CD4-positive, alpha-beta T cell treated with Interleukin-6 at 100 ng/mL for 8 hours (primary cell): ENCODE measurements at regions not wholly inside any gene's neighbourhood (a gene's known extent, or its start where the extent isn't known, plus 50 kb on each side); places are given as distances from the start of the nearest gene placed in this dataset.

ENCODE experiments used
- DNase-seq: peaks from one replicate; pipeline ENCODE4 v3.0.0-alpha.2; 2020; ENCODE audit warnings: mixed read lengths, low spot score

- DNase-seq = no peak
These were observed 222.5 kb upstream of the PRPS1L1 start for GRCh38 chr7:18250133-18250532.

GRCh38 chr7:18257711-18258110 lies 230.1 kb upstream of the PRPS1L1 start:
- no peak for DNase-seq

GRCh38 chr7:18262058-18262457 lies 233.5 kb upstream of the HDAC9 start:
- DNase-seq = no peak

GRCh38 chr7:18265611-18266281 lies 229.8 kb upstream of the HDAC9 start:
- DNase-seq = no peak

- DNase-seq = no peak
These were observed 227.0 kb upstream of the HDAC9 start for GRCh38 chr7:18268571-18268970.

GRCh38 chr7:18276380-18276779 lies 219.2 kb upstream of the HDAC9 start:
- DNase-seq = no peak

- DNase-seq = no peak
These were observed 217.2 kb upstream of the HDAC9 start for GRCh38 chr7:18278316-18278715.

- DNase-seq = no peak
These were observed 212.5 kb upstream of the HDAC9 start for GRCh38 chr7:18283045-18283444.

- no peak for DNase-seq
These were observed 208.1 kb upstream of the HDAC9 start for GRCh38 chr7:18287482-18287881.

GRCh38 chr7:18288322-18289037 lies 207.1 kb upstream of the HDAC9 start:
- DNase-seq = no peak

- no peak for DNase-seq
These were observed 205.8 kb upstream of the HDAC9 start for GRCh38 chr7:18289788-18290187.

GRCh38 chr7:18290223-18290622 lies 205.3 kb upstream of the HDAC9 start:
- DNase-seq = peak; percentile 2

GRCh38 chr7:18290865-18291264 lies 204.7 kb upstream of the HDAC9 start:
- no peak for DNase-seq

GRCh38 chr7:18292584-18292983 lies 203.0 kb upstream of the HDAC9 start:
- no peak for DNase-seq

GRCh38 chr7:18293759-18294158 lies 201.8 kb upstream of the HDAC9 start:
- no peak for DNase-seq

- DNase-seq = no peak
These were observed 201.1 kb upstream of the HDAC9 start for GRCh38 chr7:18294411-18294810.

- DNase-seq = no peak
These were observed 199.6 kb upstream of the HDAC9 start for GRCh38 chr7:18295781-18296423.

GRCh38 chr7:18302097-18302496 lies 193.5 kb upstream of the HDAC9 start:
- no peak for DNase-seq

GRCh38 chr7:18305866-18306265 lies 189.7 kb upstream of the HDAC9 start:
- DNase-seq = no peak

GRCh38 chr7:18306696-18307095 lies 188.9 kb upstream of the HDAC9 start:
- no peak for DNase-seq

GRCh38 chr7:18308938-18309337 lies 186.6 kb upstream of the HDAC9 start:
- no peak for DNase-seq

- no peak for DNase-seq
These were observed 183.1 kb upstream of the HDAC9 start for GRCh38 chr7:18312482-18312881.

- DNase-seq = no peak
These were observed 181.6 kb upstream of the HDAC9 start for GRCh38 chr7:18313965-18314364.
